Fibroblast of mammary gland (primary cell): ENCODE measurements at regions not wholly inside any gene's neighbourhood (a gene's known extent, or its start where the extent isn't known, plus 50 kb on each side); places are given as distances from the start of the nearest gene placed in this dataset.

Source experiments
- DNase-seq: peaks from one replicate; pipeline ENCODE4 v3.0.0-alpha.2; 2010; ENCODE audit warnings: low read depth
- H3K4me3 ChIP-seq: 2 replicates; pipeline ENCODE4 v1.5.1; 2011; ENCODE audit warnings: low read depth, mild to moderate bottlenecking, low read length, moderate library complexity; ENCODE audit not compliant: control insufficient read depth
- TF ChIP-seq, protein P1 (sequence below): conservative IDR thresholded peaks from 2 replicates; pipeline ENCODE4 v1.5.1; 2011; ENCODE audit warnings: low read depth, low read length, inconsistent platforms; ENCODE audit not compliant: control insufficient read depth, insufficient read depth

DNA sequence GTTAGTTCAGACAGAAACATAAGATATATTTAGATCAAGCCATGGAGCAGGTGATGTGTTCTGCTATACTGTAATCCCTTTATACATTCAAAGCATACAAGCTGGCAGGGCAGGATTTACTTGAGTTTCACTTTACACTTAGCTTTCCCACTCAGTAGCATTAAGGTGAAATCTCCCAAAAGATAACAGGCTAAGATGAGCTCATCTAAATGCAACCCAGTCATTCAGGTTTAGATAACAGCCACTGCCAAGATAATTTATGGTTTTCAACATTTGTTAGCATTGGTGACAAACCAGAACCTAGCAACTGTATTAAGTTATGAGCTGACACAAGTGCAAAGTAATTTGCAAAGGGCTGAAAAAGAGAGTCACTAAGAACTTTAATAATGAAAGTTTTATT lies 925.1 kb upstream of the ATXN7L3B start:
- no peak for DNase-seq
- no peak overlapping the region for H3K4me3 ChIP-seq
- TF ChIP-seq, protein P1, sequence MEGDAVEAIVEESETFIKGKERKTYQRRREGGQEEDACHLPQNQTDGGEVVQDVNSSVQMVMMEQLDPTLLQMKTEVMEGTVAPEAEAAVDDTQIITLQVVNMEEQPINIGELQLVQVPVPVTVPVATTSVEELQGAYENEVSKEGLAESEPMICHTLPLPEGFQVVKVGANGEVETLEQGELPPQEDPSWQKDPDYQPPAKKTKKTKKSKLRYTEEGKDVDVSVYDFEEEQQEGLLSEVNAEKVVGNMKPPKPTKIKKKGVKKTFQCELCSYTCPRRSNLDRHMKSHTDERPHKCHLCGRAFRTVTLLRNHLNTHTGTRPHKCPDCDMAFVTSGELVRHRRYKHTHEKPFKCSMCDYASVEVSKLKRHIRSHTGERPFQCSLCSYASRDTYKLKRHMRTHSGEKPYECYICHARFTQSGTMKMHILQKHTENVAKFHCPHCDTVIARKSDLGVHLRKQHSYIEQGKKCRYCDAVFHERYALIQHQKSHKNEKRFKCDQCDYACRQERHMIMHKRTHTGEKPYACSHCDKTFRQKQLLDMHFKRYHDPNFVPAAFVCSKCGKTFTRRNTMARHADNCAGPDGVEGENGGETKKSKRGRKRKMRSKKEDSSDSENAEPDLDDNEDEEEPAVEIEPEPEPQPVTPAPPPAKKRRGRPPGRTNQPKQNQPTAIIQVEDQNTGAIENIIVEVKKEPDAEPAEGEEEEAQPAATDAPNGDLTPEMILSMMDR: no peak

DNA sequence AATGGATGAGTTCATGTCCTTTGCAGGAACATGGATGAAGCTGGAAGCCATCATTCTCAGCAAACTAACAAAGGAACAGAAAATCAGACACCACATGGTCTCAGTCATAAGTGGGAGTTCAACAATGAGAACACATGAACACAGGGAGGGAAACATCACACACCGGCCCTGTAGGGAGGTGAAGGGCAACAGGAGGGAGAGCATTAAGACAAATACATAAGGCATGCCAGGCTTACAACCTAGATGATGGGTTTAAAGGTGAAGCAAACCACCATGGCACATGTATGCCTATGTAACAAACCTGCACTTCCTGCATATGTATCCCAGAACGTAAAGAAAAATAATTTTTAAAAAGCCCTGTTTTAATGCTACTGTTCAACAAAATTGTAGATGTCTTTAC lies 914.2 kb upstream of the ATXN7L3B start:
- H3K4me3 ChIP-seq: no peak overlapping the region
- TF ChIP-seq, protein P1: no peak
- DNase-seq: no peak

DNA sequence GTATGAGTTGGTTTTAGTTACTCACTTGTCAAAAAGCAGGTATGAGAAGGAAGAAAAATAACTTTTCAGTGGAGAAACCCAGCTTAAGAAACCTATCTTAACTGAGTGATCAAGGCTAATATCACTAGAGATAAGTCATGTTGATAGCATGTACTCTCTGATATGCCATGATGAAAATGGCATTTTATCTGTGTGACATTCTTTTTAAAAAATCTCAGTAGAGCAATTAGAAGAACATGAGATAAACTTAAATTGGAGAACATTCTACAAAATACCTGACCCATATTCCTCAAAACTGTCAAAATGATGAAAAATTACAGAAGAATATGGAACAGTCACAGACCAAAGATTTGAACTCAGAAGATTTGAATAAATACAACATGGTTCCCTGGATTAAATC lies 912.4 kb upstream of the ATXN7L3B start:
- no peak for DNase-seq
- TF ChIP-seq, protein P1: no peak
- H3K4me3 ChIP-seq: no peak overlapping the region

DNA sequence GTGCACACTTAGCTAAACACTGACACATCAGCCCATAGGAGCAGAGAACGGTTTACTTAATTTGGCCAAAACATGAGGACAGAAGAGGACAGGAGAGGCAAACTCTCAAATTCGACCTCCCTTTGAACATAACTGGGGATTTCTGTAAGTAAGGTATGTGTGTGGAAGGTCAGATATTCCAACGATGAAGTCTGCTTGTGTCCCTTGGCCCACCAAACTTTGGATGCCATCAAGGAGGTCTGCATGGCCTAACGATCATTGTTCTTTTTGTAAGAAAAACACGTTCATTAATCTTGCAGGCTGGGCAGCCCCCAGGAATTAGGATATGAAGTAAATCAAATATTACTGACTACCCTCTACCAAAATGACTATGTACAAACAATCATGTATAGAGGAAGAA lies 908.5 kb upstream of the ATXN7L3B start:
- H3K4me3 ChIP-seq: no peak overlapping the region
- TF ChIP-seq, protein P1: no peak
- no peak for DNase-seq

GRCh38 chr12:73629893-73630831 lies 907.5 kb upstream of the ATXN7L3B start:
- TF ChIP-seq, protein P1: no peak

DNA sequence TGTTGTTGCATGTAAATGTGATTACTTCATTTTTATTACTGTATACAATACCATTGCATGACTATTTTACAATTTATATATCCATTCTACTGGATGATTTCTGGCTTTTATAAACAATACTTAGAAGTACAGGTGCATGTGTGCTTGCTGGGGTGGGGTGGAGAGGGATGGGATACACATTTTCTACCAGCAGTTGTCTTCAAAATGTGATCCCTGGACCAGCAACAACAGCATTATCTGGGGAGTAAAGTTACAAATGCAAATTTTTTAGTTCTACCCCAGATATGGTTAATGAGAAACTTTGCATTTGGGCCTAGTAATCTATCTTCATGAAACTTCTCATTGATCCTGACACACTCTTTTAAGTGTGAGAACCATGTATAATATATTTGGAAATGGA lies 905.4 kb upstream of the ATXN7L3B start:
- no peak for DNase-seq
- H3K4me3 ChIP-seq: no peak overlapping the region
- TF ChIP-seq, protein P1: no peak

More at GRCh38 chr12:73629893-73630831, 907.5 kb upstream of the ATXN7L3B start:
- no peak for DNase-seq
- no peak overlapping the region for H3K4me3 ChIP-seq
